GM12873 (cell line): ENCODE measurements at regions not wholly inside any gene's neighbourhood (a gene's known extent, or its start where the extent isn't known, plus 50 kb on each side); places are given as distances from the start of the nearest gene placed in this dataset.

ENCODE experiments used
- TF ChIP-seq, protein P1 (sequence below): IDR thresholded peaks from 2 replicates; pipeline ENCODE4 v1.5.1; 2012; ENCODE audit warnings: low read depth, mild to moderate bottlenecking, moderate library complexity, low read length, control low read depth; ENCODE audit not compliant: insufficient read depth; ENCODE audit errors: missing control alignments

DNA sequence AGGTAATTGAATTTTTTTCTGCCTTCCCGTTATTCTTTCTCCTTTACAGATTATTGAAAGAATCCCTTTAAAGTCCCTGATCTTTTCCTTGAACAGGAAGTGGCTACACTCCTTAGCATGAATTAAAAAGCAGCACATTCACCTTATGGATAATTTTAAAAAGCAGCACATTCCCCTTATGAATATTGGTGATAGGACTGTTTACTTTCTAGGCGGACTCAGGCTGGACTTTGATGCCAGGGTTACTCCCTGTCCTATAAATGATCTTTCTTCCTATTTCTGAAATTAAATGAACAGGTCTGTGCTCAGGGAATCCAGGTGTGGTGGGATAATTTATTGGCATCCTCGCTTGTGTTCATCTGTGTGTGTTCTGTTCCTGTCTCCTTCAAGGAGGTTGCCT is 226.0 kb downstream of the DCDC2C start:
- TF ChIP-seq, protein P1, sequence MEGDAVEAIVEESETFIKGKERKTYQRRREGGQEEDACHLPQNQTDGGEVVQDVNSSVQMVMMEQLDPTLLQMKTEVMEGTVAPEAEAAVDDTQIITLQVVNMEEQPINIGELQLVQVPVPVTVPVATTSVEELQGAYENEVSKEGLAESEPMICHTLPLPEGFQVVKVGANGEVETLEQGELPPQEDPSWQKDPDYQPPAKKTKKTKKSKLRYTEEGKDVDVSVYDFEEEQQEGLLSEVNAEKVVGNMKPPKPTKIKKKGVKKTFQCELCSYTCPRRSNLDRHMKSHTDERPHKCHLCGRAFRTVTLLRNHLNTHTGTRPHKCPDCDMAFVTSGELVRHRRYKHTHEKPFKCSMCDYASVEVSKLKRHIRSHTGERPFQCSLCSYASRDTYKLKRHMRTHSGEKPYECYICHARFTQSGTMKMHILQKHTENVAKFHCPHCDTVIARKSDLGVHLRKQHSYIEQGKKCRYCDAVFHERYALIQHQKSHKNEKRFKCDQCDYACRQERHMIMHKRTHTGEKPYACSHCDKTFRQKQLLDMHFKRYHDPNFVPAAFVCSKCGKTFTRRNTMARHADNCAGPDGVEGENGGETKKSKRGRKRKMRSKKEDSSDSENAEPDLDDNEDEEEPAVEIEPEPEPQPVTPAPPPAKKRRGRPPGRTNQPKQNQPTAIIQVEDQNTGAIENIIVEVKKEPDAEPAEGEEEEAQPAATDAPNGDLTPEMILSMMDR: no peak

DNA sequence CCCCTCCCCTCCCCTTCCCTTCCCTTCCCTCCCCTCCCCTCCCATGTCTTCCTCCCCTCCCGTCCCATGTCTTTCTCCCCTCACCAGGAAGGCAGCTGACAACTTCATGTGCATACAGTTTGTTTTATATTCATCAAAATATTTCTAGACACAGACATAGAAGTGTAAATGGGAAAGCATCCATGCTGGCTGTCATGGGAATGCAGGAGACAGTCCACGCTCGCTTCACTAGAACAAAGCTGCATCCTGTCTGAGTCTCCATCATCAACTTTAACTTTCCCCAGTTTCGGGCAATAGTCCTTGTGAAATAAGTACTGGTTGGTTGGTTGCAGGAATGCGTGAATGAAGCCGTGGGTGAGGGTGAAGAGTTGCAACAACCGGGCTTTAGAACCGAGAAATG is 226.9 kb downstream of the DCDC2C start:
- TF ChIP-seq, protein P1: no peak

DNA sequence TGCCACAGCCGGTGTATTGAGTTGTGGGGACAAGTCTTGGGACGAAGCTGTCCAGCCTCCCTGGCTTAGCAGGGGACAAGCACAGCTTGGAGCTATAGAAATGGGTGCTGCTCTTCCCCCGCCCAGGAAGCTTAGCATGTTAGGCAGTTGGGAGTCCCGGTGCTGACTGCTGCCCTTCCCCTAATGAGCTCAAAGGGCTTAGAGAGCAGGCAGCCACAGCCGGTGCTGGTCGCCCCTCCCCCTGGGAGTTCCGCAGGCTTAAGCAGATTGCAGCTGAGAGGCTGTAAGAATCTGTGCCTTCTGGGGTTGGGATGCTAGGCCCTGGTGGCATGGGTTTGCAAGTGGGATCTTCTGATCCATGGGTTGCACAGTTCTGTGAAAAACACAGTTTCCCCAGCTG is 237.3 kb downstream of the DCDC2C start:
- TF ChIP-seq, protein P1: no peak

DNA sequence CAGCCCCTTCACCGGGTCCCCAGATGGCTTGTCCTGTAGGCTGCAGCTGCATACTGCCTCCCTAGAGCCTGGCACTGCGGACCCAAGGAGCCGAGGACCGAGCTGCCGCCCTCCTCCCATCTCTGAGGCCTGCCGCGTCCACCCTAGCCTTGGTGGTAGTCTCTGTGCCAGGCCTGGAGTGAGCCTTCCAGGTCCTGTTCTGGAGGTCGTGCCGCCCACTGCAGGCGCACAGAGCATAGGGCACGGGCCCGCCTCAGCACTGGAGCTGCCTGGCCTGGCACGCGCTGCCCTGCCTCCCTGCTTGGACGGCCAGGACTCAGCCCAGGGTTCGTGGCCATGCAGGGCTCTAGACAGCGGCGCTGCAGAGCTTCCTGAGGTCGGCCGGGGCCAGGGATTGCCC is 239.5 kb downstream of the DCDC2C start:
- TF ChIP-seq, protein P1: no peak

DNA sequence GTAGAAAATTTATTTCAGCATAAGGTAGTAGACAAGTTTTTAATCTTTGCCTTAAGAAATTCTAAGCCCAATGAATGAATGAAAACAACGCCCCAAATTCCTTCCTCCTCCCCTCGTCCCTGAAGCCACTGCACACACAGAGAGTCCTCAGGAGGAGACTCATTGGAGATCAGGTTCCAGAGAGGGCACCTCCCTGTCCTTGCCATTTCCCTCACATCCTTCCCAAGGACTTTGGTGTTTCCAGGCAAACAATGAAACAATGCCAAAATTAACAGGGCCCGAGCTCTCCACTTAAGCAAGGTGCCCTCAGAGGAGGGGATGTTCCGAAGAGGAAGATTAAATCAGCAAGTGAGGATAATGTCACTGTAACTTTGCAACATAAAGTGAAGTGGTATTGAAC is 240.7 kb downstream of the DCDC2C start:
- TF ChIP-seq, protein P1: no peak

DNA sequence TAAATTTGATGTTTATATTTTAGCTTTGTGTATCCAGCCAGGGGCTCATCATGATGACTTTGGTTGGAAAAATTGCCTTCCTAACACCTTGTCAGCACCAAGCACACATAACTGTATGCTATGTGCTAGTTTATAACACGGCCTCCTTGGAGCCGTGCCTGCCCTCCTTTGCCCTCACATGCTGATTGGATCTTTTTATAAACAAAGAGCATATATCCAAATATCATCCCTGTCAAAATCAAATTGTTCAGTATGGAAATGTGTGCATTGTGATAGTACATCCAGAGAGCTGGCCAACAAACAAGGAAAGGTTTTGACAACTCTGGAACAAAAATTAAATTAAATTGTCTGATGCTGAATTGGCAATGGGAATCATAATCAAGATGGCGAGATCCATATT is 241.5 kb downstream of the DCDC2C start:
- TF ChIP-seq, protein P1: no peak

DNA sequence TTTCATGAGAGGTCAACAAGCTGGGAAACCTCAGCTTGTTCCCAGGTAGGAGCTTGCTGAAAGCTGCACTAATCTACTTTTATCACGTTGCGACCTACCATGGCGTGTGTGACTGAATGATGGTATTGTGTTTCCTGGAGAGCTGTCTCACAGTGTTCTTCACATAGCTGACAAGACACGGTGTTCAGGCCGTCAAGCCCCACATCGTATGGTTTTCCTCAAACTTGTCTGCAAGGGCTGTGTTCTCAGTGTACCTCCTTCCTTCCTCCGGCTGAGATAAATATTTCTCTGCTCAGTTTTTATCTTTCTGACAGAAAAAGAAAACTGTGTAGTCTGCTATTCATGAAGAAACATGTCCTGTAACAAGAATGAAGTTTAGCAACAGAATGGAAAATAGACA is 244.8 kb downstream of the DCDC2C start:
- TF ChIP-seq, protein P1: no peak
